GM21515 (cell line): ENCODE measurements at regions not wholly inside any gene's neighbourhood (a gene's known extent, or its start where the extent isn't known, plus 50 kb on each side); places are given as distances from the start of the nearest gene placed in this dataset.

ENCODE experiments used
- ATAC-seq: cut with Tn5 transposase; IDR thresholded peaks from one replicate; pipeline ENCODE4 v1.9.1; 2021; ENCODE audit not compliant: unreplicated experiment

GRCh38 chrX:45261005-45261404, 60.3 kb upstream of the DIPK2B start:
- ATAC-seq = no peak

DNA sequence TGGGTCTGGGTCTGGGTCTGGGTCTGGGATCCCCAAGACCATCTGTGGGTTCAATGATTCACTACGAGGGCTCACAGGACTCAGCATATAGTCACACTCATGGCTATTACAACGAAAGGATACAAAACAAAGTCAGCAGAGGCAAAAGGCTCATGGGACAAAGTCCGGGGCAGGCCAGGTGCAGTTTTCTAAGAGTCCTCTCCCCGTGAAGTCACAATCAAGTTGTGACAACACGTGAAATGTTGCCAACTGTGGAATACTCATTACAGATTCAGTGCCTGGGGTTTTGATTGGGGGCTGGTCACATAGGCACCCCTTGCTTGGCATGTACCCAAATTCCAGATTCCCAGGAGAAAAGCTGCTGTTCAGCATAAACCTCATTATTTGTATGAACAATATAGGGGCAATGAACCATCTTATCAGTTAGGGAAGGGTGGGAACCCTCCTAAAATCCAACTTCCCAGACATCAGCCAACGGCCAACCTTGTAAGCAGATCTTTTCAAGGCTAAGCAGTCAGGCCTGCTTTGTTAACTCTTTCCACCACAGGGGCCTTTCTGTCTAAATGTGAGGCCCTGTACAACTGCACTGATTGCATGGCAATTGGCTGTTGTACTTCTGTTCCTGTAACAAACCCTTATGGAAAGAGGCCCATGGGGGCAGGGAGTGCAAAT, 58.2 kb upstream of the DIPK2B start:
- ATAC-seq = no peak
